Spleen (tissue), 7 donors: ENCODE measurements at regions not wholly inside any gene's neighbourhood (a gene's known extent, or its start where the extent isn't known, plus 50 kb on each side); places are given as distances from the start of the nearest gene placed in this dataset.

Experiments used
- CTCF ChIP-seq, 11 experiments: fragments of 200-600 bp in 7 of 11; fragments of 450-650 bp in 4 of 11; sonication (generic) in 4 of 11; IDR thresholded peaks in 8 of 11; conservative IDR thresholded peaks in 3 of 11; 1 replicate in 7 of 11; 2 replicates in 4 of 11; pipeline versions ENCODE4 v1.4.0 to v1.8.0; 2016 to 2021; ENCODE audit warnings: antibody characterized with exemption in 11 of 11, inconsistent platforms in 4 of 11, mild to moderate bottlenecking in 1 of 11
- POLR2A ChIP-seq, 3 donors: fragments of 450-650 bp; IDR thresholded peaks; one replicate each; pipeline ENCODE4 v1.5.1; 2017; ENCODE audit warnings: antibody characterized with exemption in 3 of 3, mild to moderate bottlenecking in 1 of 3
- POLR2AphosphoS5 ChIP-seq, 3 donors: sonication (generic); formaldehyde crosslinking; IDR thresholded peaks; one replicate each; pipeline ENCODE4 v1.5.1; 2017; ENCODE audit warnings: antibody characterized with exemption in 3 of 3
- donor health status: DM: no; HTN: no; CAD: no; lungs with moderate emphysema.
- donor health status: DM: no; HTN: no; CAD: no.
- donor health status: DM: no; HTN: no; CAD: no.

GRCh38 chr10:131426534-131426898 lies 115.0 kb upstream of the TCERG1L start:
- TF ChIP-seq CTCF (IDR thresholded peaks at IDR 0.05 in 8 of 11, conservative IDR thresholded peaks at IDR 0.05 in 3 of 11) (no peak), POLR2A (IDR thresholded peaks at IDR 0.05) (no peak), POLR2AphosphoS5 (IDR thresholded peaks at IDR 0.05) (no peak)
